Astrocyte of the cerebellum (primary cell): ENCODE measurements at regions not wholly inside any gene's neighbourhood (a gene's known extent, or its start where the extent isn't known, plus 50 kb on each side); places are given as distances from the start of the nearest gene placed in this dataset.

Source experiments
- DNase-seq: peaks from one replicate; pipeline ENCODE4 v3.0.0-alpha.2; 2011; ENCODE audit warnings: low read depth
- H3K4me3 ChIP-seq: 2 replicates; pipeline ENCODE4 v1.5.1; 2011; ENCODE audit warnings: mild to moderate bottlenecking, low read depth, low read length, moderate library complexity
- CTCF ChIP-seq: IDR thresholded peaks from 2 replicates; pipeline ENCODE4 v1.5.1; 2012; ENCODE audit warnings: low read length, low read depth, moderate library complexity, mild to moderate bottlenecking; ENCODE audit errors: missing control alignments
- in situ Hi-C: cut with HindIII; loops from 2 replicates; pipeline ENCODE4 v1.10.0; 2017; ENCODE audit warnings: low sequenced_read_pairs

DNA sequence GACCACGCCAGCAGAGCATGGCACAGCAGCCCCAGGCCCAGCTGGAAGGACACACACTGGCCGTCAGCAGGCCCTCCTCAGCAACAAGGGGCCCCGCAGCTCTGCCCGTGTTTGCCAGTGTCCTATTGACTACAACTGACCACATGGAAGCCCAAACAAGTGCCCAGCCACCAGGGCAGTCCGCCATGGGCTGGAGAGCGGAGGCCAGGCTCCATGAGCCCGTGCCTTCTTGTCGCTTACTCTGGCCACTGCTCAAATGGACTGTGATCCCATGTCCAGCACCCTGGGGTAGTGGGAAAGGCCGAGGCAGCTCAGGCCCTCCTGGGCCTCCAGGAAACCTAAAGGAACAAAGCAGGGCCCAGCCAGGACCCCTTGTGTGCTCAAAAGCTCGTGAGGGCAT is 53.9 kb upstream of the TAF1B start:
- in situ Hi-C loops, result no loop called here
- TF ChIP-seq CTCF, result no peak

GRCh38 chr2:9790702-9791225 is 52.5 kb upstream of the TAF1B start:
- in situ Hi-C loops, result no loop called here
- TF ChIP-seq CTCF, result no peak
- no peak overlapping the region for H3K4me3 ChIP-seq
- DNase-seq, result no peak

More for the DNA sequence above, 53.9 kb upstream of the TAF1B start:
- no peak overlapping the region for H3K4me3 ChIP-seq
- no peak for DNase-seq

- no peak overlapping the region for H3K4me3 ChIP-seq
- in situ Hi-C loops, result no loop called here
- DNase-seq, result no peak
- TF ChIP-seq CTCF, result no peak
Observed at GRCh38 chr2:9791711-9792110, 51.6 kb upstream of the TAF1B start.

DNA sequence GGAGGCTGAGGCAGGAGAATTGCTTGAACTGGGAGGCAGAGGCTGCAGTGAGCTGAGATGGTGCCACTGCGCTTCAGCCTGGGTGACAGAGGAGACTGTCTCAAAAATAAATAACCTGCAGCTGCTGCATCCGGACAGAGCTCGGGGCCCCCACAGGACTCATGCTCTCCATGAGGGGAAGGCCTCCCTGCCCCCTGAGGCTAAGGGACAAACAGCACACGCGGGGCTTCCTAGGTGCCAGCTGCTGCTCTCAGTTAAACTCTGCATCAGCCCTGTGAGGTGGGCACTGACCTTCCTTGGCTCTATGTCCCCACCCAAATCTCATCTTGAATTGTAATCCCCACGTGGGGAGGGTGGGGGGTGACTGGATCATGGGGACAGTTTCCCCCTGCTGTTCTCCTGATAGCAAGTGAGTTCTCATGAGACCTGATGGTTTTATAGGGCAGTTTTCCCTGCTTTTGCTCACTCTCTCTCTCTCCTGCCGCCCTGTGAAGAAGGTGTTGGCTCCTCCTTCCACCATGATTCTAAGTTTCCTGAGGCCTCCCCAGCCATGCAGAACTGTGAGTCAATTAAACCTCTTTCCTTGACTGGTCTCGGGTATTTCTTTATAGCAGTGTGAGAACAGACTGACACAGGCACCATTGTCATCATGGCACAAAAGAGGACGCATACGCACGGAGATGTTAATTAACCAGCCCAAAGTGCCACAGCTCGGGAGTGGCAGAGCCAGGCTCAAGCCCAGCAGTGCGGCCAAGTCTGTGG is 49.9 kb upstream of the TAF1B start:
- no peak for DNase-seq
- TF ChIP-seq CTCF, result no peak
- in situ Hi-C loops, result no loop called here
- H3K4me3 ChIP-seq, result no peak overlapping the region
